ENCODE measurements at regions not wholly inside any gene's neighbourhood (a gene's known extent, or its start where the extent isn't known, plus 50 kb on each side); places are given as distances from the start of the nearest gene placed in this dataset.

GRCh38 chr7:3107228-3107763 lies 63.6 kb upstream of the CARD11 start:
- no peak for TF ChIP-seq POLR2AphosphoS5 (IDR thresholded peaks at IDR 0.05; ENCODE audit: low read depth, low read length)
- TF ChIP-seq JUND (IDR thresholded peaks at IDR 0.05): no peak
- no peak for TF ChIP-seq ZBTB33 (IDR thresholded peaks at IDR 0.05; ENCODE audit: borderline replicate concordance, low read depth)
- no peak for TF ChIP-seq MXI1 (IDR thresholded peaks at IDR 0.05; ENCODE audit: low read depth, low read length)
- TF ChIP-seq CTCF (IDR thresholded peaks at IDR 0.05): no peak
- no peak for TF ChIP-seq REST (IDR thresholded peaks at IDR 0.05; ENCODE audit: low read depth, low read length)
- no peak for TF ChIP-seq SMC3 (IDR thresholded peaks at IDR 0.05; ENCODE audit: low read depth, low read length)
- no peak for TF ChIP-seq GABPA (IDR thresholded peaks at IDR 0.05; ENCODE audit: low read depth)
